Activated CD4-positive, alpha-beta T cell treated with anti-CD3 and anti-CD28 coated beads, Interleukin-2, Interleukin-6, amounts not matched to agents 100 ng/mL and 50 ng/mL, durations not matched to agents 16 hours and 8 hours (primary cell): ENCODE measurements at regions not wholly inside any gene's neighbourhood (a gene's known extent, or its start where the extent isn't known, plus 50 kb on each side); places are given as distances from the start of the nearest gene placed in this dataset.
"Not testable (repeated sequence)": the region's sequence is repeated elsewhere in the genome, so short reads cannot be mapped to it uniquely, and the experiment has no call there.

ENCODE experiments used
- DNase-seq: peaks from one replicate; pipeline ENCODE4 v3.0.0-alpha.2; 2020

GRCh38 chr16:16448423-16448822, 69.5 kb downstream of the NPIPA7 start:
- DNase-seq = not testable (repeated sequence)

DNA sequence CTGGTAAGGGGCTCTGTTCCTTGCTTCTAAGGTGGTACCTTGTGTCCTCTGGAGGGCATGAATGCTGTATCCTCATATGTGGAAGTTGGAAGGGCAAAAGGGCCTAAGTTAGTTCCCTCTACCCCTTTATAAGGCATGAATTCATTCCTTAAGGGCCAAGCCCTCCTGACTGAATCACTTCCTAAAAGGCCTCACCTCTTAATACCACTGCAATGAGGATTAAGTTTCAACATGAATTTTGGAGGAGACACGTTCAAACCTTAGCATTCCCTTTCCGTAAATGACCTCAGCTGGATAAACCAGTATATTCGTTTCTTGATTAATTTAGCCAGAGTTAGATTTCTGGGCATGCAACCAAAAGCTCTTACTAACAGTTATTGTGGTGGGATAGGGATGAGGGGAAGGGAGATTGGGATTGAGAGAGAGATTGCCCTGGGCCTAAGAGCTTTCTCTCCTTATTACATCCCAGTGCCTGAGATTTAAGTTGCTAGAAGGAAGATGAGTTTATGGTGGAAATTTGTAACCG, 70.8 kb downstream of the NPIPA7 start:
- not testable (repeated sequence) for DNase-seq

DNA sequence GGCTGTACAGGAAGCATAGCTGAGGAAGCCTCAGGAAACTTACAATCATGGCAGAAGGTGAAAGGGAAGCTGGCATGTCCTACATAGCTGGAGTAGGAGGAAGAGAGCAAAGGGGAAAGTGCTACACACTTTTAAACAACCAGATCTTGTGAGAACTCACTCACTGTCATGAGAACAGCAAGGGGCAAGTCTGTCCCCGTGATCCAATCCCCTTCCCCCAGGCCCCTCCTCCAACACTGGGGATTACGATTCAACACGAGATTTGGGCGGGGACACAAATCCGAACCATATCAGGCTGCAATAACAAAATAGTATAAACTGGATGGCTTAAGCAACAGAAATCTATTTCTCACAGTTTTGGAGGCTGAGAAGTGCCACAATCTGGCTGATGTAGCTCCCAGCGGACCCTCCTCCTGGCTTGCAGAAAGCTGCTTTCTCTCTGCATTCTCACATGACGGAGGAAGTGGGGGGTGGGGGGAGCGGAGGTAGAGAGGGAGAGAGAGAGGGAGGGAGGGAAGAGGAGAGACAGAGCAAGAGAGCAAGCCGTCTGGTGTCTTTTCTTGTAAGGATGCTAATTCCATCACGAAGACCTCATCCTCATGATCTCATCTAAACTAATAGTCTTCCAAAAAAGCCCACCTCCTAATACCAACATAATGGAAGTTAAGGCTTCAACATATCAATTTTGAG, 72.9 kb downstream of the NPIPA7 start:
- DNase-seq = not testable (repeated sequence)

- DNase-seq = not testable (repeated sequence)
These were observed 79.6 kb downstream of the NPIPA7 start for GRCh38 chr16:16458579-16458978.

GRCh38 chr16:16463792-16464191, 84.9 kb downstream of the NPIPA7 start:
- not testable (repeated sequence) for DNase-seq

- DNase-seq = not testable (repeated sequence)
These were observed 110.0 kb downstream of the NPIPA7 start for GRCh38 chr16:16488919-16489318.

GRCh38 chr16:16489466-16489865, 110.5 kb downstream of the NPIPA7 start:
- DNase-seq = not testable (repeated sequence)

- DNase-seq = not testable (repeated sequence)
These were observed 115.2 kb downstream of the NPIPA7 start for GRCh38 chr16:16494114-16494513.

GRCh38 chr16:16494998-16495397, 116.1 kb downstream of the NPIPA7 start:
- DNase-seq = not testable (repeated sequence)

DNA sequence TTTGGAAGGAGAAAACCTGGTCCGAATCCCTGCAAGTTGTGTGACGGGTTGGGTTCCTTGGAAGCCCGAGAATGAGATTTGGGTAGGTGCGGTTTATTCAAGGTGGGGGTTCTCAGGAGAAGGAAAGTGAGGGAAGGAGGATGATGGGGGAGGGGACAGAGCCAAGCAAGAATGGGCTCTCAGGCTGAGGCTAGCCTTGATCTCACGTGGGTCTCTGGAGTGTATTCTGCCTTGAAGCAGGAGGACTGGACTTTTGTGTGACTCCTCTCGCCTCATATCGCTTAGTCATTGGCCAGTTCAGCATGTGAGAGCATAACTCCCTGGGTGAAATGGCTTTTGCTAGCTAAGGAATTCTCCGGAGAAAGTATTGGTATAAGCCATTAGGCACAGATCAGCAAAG, 120.9 kb downstream of the NPIPA7 start:
- not testable (repeated sequence) for DNase-seq

DNA sequence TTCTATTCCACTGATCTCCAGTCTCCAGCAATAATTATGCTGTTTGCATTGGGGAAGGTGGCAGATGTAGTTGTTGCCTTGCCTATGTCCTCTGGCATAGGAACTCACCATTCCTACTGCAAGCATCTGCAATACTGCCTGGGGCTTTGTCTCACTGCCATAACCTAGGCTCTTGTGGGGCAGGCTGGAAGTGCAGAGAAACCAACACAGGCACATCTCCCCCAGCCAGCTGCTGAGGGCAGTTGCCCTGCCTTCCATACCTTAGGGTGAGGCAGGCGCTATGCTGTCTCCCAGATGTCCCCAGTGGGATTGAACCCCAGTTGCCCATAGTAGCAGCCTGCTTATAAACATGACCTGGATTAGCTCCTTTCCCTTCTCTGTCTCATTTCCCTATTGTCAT, 128.1 kb downstream of the NPIPA7 start:
- not testable (repeated sequence) for DNase-seq

DNA sequence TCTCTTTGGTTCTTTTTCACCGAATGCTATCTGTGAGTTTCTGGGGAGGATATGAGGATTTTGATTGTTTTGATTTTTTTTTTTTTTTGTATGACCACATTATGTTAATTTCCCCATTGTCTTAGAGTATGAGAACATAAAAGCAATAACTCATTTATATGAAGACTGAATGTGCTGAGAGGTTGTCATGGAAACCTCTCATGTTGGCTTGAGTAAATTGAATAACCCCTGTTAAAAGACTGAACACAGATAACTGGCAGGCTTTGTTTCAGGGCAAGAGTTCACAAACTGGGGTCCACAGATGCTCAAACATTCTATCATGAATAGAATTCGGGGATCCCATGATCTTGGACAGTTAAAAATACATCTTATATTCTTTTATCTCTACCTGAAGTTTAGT, 129.4 kb downstream of the NPIPA7 start:
- DNase-seq = not testable (repeated sequence)

DNA sequence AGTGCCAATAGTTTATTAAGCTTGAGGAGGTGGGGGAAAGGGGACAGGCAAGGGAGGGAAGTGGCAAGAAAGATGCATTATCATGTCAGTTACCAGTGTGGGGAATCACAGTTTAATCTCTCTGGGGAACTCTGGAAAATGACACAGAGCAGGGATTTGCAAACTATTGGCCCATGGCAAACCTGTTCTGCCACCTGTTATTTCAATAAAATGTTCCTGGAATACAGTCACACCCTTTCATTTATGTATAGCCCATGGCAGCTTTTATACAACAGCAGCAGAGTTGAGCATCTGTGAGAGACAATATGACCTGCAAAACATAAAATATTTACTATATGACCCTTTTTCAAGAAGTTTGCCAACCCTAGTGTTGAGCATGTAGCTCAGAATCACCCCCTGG, 140.5 kb downstream of the NPIPA7 start:
- DNase-seq = not testable (repeated sequence)

DNA sequence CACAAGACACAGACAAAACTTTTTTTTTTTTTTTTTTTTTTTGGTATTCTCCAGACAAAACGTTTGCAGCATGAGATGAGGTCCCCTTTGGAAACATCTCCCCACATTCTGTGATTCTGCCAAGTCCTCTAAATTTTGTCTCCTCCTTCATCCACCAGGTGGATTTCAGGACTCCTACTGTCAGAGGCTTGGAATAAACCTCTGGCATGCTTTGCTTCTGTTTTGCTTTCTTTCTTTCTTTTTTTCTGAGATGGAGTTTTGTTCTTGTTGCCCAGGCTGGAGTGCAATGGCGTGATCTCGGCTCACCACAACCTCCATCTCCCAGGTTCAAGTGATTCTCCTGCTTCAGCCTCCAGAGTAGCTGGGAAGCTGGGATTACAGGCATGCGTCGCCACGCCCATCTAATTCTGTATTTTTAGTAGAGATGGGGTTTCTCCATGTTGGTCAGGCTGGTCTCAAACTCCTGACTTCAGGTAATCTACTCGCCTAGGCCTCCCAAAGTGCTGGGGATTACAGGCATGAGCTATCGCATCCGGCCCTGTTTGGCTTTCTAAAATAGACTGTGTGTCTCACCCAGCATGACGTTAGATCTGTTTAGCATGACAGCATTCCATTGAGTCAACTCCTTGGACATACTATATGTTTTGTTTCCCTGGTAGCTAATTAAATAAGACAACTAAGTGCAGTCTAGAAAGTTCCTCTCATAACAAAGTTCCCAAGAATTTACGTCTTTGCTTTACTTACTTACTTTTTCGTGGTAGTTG, 142.5 kb downstream of the NPIPA7 start:
- not testable (repeated sequence) for DNase-seq

DNA sequence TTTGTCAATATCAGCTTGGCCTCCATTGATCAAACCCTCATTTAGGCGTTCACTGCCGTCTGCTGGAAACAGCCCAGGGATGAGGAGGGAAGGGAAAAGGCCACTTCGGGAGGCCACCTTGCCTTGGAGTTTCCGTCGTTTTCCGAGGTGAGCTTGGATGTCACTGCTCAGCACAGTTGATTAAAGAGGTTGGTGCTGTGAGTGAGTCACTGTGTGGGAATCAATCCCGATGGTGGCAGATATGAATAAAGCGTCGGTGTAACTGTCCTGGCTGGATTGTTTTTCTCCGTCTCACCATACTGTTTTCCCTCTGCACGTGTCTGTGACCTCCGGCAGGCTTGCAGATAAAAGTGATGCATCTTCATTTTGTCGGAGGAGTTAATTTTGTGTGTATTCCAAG, 148.1 kb downstream of the NPIPA7 start:
- DNase-seq = not testable (repeated sequence)

GRCh38 chr16:16530744-16531143, 151.8 kb downstream of the NPIPA7 start:
- DNase-seq = not testable (repeated sequence)

DNA sequence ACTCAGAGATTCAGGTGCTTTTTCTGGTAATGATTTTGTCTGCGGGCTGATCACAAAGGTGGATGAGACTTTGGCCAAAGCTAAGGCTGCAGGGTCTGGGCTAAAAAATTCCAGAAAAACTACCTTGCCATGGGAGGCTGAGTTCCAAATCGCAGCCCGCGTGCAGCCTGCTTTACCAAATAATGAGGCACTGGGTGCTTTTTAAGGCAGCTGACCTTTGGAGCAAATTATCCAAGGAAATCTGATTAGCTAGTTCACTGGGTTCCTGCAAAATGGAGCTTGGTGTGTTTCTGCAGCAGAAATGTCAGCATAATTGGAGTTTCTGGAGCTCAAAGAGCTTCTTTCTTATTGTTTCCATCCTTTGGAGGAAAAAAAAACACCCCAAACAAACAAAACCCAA, 156.6 kb downstream of the NPIPA7 start:
- not testable (repeated sequence) for DNase-seq

DNA sequence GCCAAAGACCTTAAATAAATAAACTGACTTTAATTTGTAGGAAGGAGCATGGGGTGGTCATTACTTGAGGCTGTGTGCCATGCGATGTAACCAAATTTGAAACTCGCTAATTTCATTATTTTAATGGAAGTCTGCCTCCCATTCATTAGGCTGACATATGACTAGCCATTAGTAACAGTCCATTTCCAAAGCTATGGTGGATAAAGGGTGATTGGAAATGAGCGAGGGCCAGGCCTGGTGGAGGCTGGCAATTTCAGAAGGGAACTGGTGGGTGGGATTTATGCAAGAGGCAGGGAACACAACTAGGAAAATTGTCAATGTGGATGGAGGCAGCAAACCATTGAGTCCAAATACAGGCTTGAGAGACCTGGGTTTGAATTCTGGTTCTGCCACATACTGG, 157.2 kb downstream of the NPIPA7 start:
- DNase-seq = not testable (repeated sequence)

- DNase-seq = not testable (repeated sequence)
These were observed 170.8 kb downstream of the NPIPA7 start for GRCh38 chr16:16549710-16550109.

DNA sequence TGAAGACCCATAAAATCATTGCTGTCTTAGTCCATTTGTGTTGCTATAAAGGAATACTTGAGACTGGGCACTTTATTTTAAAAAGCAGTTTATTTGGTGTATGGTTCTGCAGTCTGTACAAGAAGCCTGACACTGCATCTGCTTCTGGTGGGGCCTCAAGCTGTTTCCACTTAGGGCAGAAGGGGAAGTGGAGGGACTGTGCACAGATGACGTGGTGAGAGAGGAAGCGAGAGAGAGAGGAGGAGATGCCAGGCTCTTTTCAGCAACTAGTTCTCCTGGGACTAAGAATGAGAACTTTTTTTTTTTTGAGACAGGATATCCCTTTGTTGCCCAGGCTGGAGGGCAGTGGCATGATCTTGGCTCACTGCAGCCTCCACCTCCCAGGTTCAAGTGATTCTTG, 171.9 kb downstream of the NPIPA7 start:
- DNase-seq = not testable (repeated sequence)

DNA sequence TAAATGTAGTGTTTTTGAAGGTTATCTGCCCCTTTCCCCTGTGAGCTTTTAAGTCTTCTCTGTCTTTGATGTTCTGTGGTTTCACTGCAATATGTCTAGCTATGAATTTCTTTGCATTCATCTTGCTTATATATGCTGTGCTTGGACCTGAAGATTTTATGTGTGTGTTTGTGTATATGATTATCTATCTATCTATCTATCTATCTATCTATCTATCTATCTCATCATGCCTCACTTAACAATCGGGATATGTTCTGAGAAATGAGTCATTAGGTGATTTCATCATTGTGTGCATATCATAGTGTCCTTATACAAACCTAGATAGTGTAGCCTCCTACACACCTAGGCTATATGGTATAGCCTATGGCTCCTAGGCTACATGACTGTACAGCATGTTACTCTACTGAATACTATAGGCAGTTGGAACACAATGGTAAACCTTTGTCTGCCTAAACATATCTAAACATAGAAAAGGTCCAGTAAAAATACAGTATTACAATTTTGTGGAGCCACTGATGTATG, 173.9 kb downstream of the NPIPA7 start:
- not testable (repeated sequence) for DNase-seq

- DNase-seq = not testable (repeated sequence)
These were observed 180.3 kb downstream of the NPIPA7 start for GRCh38 chr16:16559179-16559740.

DNA sequence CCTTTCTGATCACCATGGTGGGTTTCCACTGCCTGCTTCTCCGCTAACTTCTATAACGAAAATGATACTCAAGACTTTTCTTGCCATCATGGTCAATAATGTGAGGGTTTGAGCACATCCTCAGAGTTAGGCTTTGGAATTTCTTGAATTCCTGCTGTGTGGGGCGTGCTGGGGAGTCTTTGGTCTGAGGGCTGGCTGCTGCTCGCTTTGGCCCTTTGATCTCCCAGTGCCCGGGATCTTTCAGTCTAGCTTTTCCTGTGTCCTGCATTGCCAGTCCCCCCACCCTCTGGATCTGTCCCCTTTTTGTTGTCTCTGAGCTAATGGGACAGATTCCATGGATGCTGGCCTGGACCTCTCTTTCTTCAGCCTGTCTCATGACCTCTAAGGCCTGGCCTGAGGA, 182.6 kb downstream of the NPIPA7 start:
- not testable (repeated sequence) for DNase-seq
